ENCODE measurements at regions not wholly inside any gene's neighbourhood (a gene's known extent, or its start where the extent isn't known, plus 50 kb on each side); places are given as distances from the start of the nearest gene placed in this dataset.

GRCh38 chr13:107680115-107680514 is 535.2 kb downstream of the LIG4 start:
- intact Hi-C loops (cut with micrococcal nuclease) (no loop called here), dilution Hi-C loops (cut with MboI; ENCODE audit: extremely low pct_ligation_motif_present, low sequenced_read_pairs) (no loop called here)
- FAIRE-seq (no peak), DNase-seq (ENCODE audit: low read depth, low spot score) (peak; percentile 4)
- no peaks in the 10 kb centered on the region for H3K4me1 ChIP-seq (ENCODE audit: control insufficient read depth, extremely low read depth, insufficient read depth, low read length)
- TF ChIP-seq MAX (IDR thresholded peaks at IDR 0.05; ENCODE audit: insufficient read depth, insufficient read length) (no peak), CTCF (IDR thresholded peaks at IDR 0.05; ENCODE audit: extremely low read depth in 1 of 2, insufficient read depth in 1 of 2, low read depth in 1 of 2, low read length in 2 of 2) (peak in 1 of 2 donors; percentile 15), JUN (IDR thresholded peaks at IDR 0.05; ENCODE audit: borderline replicate concordance, insufficient read depth, insufficient read length, low read depth) (no peak)
- BruUV-seq (replicated peaks): no TSS peak
- no peak overlapping the region for H3K4me2 ChIP-seq (ENCODE audit: insufficient read depth, low read length)
- no peaks in the 10 kb centered on the region for H3K9me3 ChIP-seq (replicated peaks; ENCODE audit: control insufficient read depth, insufficient read depth, low read length)
- ChIA-PET POLR2A (no interaction called here), CTCF (interaction anchor here (0.8 to 1.4 kb wide), 6 partner anchors 9 to 471 kb away, joined by 3 to 4 read pairs (median 3); no protein-coding TSS in a partner anchor)
- no peak overlapping the region for H3K9ac ChIP-seq (replicated peaks; ENCODE audit: extremely low read depth, insufficient read depth, low read length)
- no peaks in the 10 kb centered on the region for H3K27me3 ChIP-seq (ENCODE audit: control insufficient read depth in 2 of 2, insufficient read depth in 2 of 2, low read length in 2 of 2)
- H4K20me1 ChIP-seq (replicated peaks; ENCODE audit: control insufficient read depth, extremely low read depth, insufficient read depth, low read length): no peaks in the 10 kb centered on the region
- no peaks in the 10 kb centered on the region for H3K9me1 ChIP-seq (replicated peaks; ENCODE audit: control insufficient read depth, extremely low read depth, insufficient read depth, low read length)
- H3K27ac ChIP-seq (ENCODE audit: insufficient read depth, low read depth, low read length): no peak overlapping the region
- H3K4me3 ChIP-seq (replicated peaks in 1 of 3; ENCODE audit: insufficient read depth in 1 of 3, low read depth in 1 of 3, low read length in 3 of 3): no peak overlapping the region
- H2AFZ ChIP-seq (ENCODE audit: low read depth, low read length): no peak overlapping the region
- no peaks in the 10 kb centered on the region for H3K36me3 ChIP-seq (ENCODE audit: control insufficient read depth in 2 of 2, extremely low read depth in 1 of 2, insufficient read depth in 2 of 2, low read length in 2 of 2)
- no peaks in the 10 kb centered on the region for H3K79me2 ChIP-seq (ENCODE audit: control insufficient read depth, insufficient read depth, low read length)

GRCh38 chr13:107678075-107678689 is 537.2 kb downstream of the LIG4 start:
- Histone ChIP-seq H3K4me1 (ENCODE audit: control insufficient read depth, extremely low read depth, insufficient read depth, low read length) (no peaks in the 10 kb centered on the region), H4K20me1 (replicated peaks; ENCODE audit: control insufficient read depth, extremely low read depth, insufficient read depth, low read length) (no peaks in the 10 kb centered on the region), H2AFZ (ENCODE audit: low read depth, low read length) (no peak overlapping the region), H3K36me3 (ENCODE audit: control insufficient read depth in 2 of 2, extremely low read depth in 1 of 2, insufficient read depth in 2 of 2, low read length in 2 of 2) (no peaks in the 10 kb centered on the region), H3K27ac (ENCODE audit: insufficient read depth, low read depth, low read length) (no peak overlapping the region), H3K9me1 (replicated peaks; ENCODE audit: control insufficient read depth, extremely low read depth, insufficient read depth, low read length) (no peaks in the 10 kb centered on the region), H3K27me3 (ENCODE audit: control insufficient read depth in 2 of 2, insufficient read depth in 2 of 2, low read length in 2 of 2) (no peaks in the 10 kb centered on the region), H3K9ac (replicated peaks; ENCODE audit: extremely low read depth, insufficient read depth, low read length) (no peak overlapping the region), H3K4me3 (replicated peaks in 1 of 3; ENCODE audit: insufficient read depth in 1 of 3, low read depth in 1 of 3, low read length in 3 of 3) (no peak overlapping the region), H3K79me2 (ENCODE audit: control insufficient read depth, insufficient read depth, low read length) (no peaks in the 10 kb centered on the region), H3K4me2 (ENCODE audit: insufficient read depth, low read length) (no peak overlapping the region), H3K9me3 (replicated peaks; ENCODE audit: control insufficient read depth, insufficient read depth, low read length) (no peaks in the 10 kb centered on the region)
- dilution Hi-C loops (cut with MboI; ENCODE audit: extremely low pct_ligation_motif_present, low sequenced_read_pairs) (no loop called here), intact Hi-C loops (cut with micrococcal nuclease) (no loop called here)
- ChIA-PET CTCF (interaction anchor here (0.9 kb wide), 1 partner anchor 9 kb away, joined by 3 read pairs; no protein-coding TSS in a partner anchor), POLR2A (no interaction called here)
- DNase-seq (ENCODE audit: low read depth, low spot score) (no peak), FAIRE-seq (no peak)
- TF ChIP-seq JUN (IDR thresholded peaks at IDR 0.05; ENCODE audit: borderline replicate concordance, insufficient read depth, insufficient read length, low read depth): no peak
- TF ChIP-seq CTCF (IDR thresholded peaks at IDR 0.05; ENCODE audit: extremely low read depth in 1 of 2, insufficient read depth in 1 of 2, low read depth in 1 of 2, low read length in 2 of 2): no peak
- TF ChIP-seq GATA2 (IDR thresholded peaks at IDR 0.05; ENCODE audit: insufficient read depth, insufficient read length, low read depth, low read length): no peak
- TF ChIP-seq POLR2A (IDR thresholded peaks at IDR 0.05; ENCODE audit: low read depth, low read length): no peak
- no peak for TF ChIP-seq EZH2 (IDR thresholded peaks at IDR 0.05; ENCODE audit: borderline replicate concordance, low read depth, low read length, severe bottlenecking)
- no TSS peak for BruUV-seq (replicated peaks)
